ENCODE measurements at regions not wholly inside any gene's neighbourhood (a gene's known extent, or its start where the extent isn't known, plus 50 kb on each side); places are given as distances from the start of the nearest gene placed in this dataset.

- no peak for TF ChIP-seq CTCF (IDR thresholded peaks at IDR 0.05)
- TF ChIP-seq POLR2AphosphoS5 (IDR thresholded peaks at IDR 0.05) = no peak
- TF ChIP-seq POLR2A (IDR thresholded peaks at IDR 0.05) = no peak
These were observed 581.8 kb upstream of the MMS22L start for GRCh38 chr6:97864826-97865225.
